ENCODE measurements at regions not wholly inside any gene's neighbourhood (a gene's known extent, or its start where the extent isn't known, plus 50 kb on each side); places are given as distances from the start of the nearest gene placed in this dataset.

DNA sequence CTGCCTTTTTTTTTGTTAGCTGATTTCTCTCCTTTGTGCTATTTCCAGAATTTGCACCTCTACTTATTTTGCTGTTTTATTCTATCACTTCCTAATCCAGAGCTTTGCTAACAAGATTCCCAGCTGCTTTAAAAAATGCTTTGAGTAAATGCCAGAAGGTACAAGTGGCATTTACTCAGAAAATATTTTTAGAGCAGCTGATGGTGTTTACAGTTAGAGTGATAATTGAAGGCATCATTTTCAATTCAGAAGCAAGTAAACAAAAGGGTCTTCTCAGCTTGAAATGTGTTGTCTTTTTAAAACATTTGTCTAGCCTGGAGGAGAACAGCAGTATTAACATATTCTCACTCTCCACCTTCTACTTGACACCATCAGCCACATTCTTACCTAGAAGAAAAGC is 99.9 kb downstream of the OTOR start:
- TF ChIP-seq EZH2 (IDR thresholded peaks at IDR 0.05; ENCODE audit: borderline replicate concordance, insufficient read depth, low read length, poor library complexity, severe bottlenecking) = no peak
- TF ChIP-seq, protein P1, sequence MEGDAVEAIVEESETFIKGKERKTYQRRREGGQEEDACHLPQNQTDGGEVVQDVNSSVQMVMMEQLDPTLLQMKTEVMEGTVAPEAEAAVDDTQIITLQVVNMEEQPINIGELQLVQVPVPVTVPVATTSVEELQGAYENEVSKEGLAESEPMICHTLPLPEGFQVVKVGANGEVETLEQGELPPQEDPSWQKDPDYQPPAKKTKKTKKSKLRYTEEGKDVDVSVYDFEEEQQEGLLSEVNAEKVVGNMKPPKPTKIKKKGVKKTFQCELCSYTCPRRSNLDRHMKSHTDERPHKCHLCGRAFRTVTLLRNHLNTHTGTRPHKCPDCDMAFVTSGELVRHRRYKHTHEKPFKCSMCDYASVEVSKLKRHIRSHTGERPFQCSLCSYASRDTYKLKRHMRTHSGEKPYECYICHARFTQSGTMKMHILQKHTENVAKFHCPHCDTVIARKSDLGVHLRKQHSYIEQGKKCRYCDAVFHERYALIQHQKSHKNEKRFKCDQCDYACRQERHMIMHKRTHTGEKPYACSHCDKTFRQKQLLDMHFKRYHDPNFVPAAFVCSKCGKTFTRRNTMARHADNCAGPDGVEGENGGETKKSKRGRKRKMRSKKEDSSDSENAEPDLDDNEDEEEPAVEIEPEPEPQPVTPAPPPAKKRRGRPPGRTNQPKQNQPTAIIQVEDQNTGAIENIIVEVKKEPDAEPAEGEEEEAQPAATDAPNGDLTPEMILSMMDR (IDR thresholded peaks at IDR 0.05; ENCODE audit: poor library complexity, severe bottlenecking) = no peak
